ENCODE measurements at regions not wholly inside any gene's neighbourhood (a gene's known extent, or its start where the extent isn't known, plus 50 kb on each side); places are given as distances from the start of the nearest gene placed in this dataset.
A peak's percentile ranks its signal among the peaks of the same experiment; 100 is the strongest.

DNA sequence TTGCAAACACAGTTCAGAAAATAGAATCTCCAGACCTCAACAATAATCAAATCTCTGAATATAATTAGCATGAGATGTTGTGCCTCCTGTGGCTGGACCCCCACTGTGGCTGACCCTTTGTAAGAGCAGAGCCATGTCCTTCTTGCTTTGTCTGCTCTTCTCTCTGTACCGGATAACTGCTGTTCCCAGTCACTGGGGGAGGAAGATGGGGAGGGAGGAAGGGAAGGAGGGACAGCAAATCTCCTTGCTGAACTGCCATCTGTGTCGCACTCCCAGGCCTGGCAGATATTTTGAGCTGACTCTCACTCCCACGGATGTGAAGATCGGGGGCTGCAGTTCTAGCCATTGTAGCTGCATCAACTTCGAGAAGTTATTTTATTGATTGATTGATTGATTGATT, 319.0 kb upstream of the CXCR4 start:
- no peak overlapping the region for H3K27ac ChIP-seq
- intact Hi-C loops (cut with DNase I): no loop called here
- no peaks in the 10 kb centered on the region for H3K9me3 ChIP-seq
- no peak overlapping the region for H3K4me3 ChIP-seq (replicated peaks in 1 of 3)
- no peaks in the 10 kb centered on the region for H3K4me1 ChIP-seq
- no peaks in the 10 kb centered on the region for H3K36me3 ChIP-seq
- no peak for DNase-seq
- H3K27me3 ChIP-seq: no peaks in the 10 kb centered on the region
- 76 to 82% methylated on average over 5 of the region's 5 CpGs for WGBS, 2 donors
- TF ChIP-seq, protein P1, sequence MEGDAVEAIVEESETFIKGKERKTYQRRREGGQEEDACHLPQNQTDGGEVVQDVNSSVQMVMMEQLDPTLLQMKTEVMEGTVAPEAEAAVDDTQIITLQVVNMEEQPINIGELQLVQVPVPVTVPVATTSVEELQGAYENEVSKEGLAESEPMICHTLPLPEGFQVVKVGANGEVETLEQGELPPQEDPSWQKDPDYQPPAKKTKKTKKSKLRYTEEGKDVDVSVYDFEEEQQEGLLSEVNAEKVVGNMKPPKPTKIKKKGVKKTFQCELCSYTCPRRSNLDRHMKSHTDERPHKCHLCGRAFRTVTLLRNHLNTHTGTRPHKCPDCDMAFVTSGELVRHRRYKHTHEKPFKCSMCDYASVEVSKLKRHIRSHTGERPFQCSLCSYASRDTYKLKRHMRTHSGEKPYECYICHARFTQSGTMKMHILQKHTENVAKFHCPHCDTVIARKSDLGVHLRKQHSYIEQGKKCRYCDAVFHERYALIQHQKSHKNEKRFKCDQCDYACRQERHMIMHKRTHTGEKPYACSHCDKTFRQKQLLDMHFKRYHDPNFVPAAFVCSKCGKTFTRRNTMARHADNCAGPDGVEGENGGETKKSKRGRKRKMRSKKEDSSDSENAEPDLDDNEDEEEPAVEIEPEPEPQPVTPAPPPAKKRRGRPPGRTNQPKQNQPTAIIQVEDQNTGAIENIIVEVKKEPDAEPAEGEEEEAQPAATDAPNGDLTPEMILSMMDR (IDR thresholded peaks at IDR 0.05): no peak
- TF ChIP-seq POLR2A (IDR thresholded peaks at IDR 0.05): no peak

DNA sequence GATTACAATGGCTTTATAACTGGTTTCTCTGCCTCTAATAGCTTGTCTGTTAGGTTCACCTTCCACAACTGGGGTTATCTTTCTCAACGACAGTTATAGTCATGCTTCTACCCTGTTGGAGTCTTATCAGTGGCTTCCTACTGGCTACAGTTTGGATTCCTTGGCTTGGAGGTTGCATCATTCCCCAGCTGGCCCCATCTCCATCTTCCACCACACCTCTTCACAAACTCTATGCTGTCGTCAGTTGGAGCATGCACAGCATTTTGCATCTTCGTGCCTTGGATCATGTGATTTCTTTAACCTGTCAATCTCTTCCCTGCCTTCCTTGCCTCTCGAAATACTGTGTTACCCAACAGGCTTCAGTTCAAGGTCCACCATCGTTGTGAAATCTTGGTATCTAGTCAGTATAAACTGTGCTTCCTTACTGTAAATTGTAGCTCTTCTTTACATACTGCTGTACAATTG, 316.3 kb upstream of the CXCR4 start:
- Histone ChIP-seq H3K4me1 (no peaks in the 10 kb centered on the region), H3K27ac (no peak overlapping the region), H3K4me3 (replicated peaks in 1 of 3) (no peak overlapping the region), H3K27me3 (no peaks in the 10 kb centered on the region), H3K9me3 (no peaks in the 10 kb centered on the region), H3K36me3 (no peaks in the 10 kb centered on the region)
- DNase-seq: no peak
- no peak for TF ChIP-seq POLR2A (IDR thresholded peaks at IDR 0.05)
- TF ChIP-seq, protein P1 (IDR thresholded peaks at IDR 0.05): no peak
- intact Hi-C loops (cut with DNase I): no loop called here
- WGBS, 2 donors: 80 to 88% methylated on average over 5 of the region's 5 CpGs

DNA sequence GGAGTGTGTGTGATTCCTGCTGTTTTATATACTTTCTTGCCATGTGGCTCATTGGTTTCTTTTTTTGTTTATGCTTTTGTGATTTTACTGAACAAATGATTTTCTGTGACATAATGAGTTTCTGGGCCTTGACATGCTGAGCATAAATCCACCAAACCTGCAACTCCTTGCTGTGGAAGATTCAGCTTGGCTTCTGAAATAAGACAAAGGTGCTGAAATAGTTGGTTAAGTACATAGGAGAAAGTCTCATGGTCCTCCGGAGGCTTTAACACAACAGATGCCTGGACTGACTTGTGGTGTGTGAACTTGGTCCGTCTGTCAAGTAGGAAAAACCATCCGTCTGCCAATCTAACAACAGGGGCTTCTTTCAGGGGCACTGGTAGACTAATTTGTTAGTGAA, 315.3 kb upstream of the CXCR4 start:
- Histone ChIP-seq H3K27ac (no peak overlapping the region), H3K4me3 (replicated peaks in 1 of 3) (no peak overlapping the region), H3K27me3 (no peaks in the 10 kb centered on the region), H3K4me1 (no peaks in the 10 kb centered on the region), H3K36me3 (no peaks in the 10 kb centered on the region), H3K9me3 (no peaks in the 10 kb centered on the region)
- no peak for TF ChIP-seq POLR2A (IDR thresholded peaks at IDR 0.05)
- TF ChIP-seq, protein P1 (IDR thresholded peaks at IDR 0.05): no peak
- intact Hi-C loops (cut with DNase I): no loop called here
- WGBS, 2 donors: 71 to 81% methylated on average over 3 of the region's 3 CpGs
- no peak for DNase-seq

DNA sequence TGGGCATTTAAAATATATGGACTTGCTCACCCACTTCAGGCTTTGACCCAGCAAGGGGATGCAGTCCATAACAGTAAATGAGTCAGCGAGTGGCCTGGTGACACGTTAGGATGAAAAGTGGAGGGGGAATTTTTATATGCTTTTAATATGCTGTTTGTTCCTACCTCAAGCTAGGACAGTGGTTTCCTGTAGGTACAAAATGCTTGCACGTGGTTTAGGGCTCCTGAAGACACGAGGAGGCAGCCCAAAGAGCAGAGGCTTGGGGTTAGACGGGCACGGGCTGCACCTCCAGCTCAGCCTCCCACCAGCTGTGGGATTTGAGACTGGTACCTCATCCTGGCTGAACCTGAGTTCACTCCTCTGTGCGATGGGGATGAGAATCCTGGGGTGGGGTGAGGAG, 306.2 kb upstream of the CXCR4 start:
- H3K27ac ChIP-seq: no peak overlapping the region
- H3K27me3 ChIP-seq: no peaks in the 10 kb centered on the region
- no peak for DNase-seq
- H3K36me3 ChIP-seq: no peaks in the 10 kb centered on the region
- no peaks in the 10 kb centered on the region for H3K9me3 ChIP-seq
- WGBS, 2 donors: 55 to 68% methylated on average over 7 of the region's 7 CpGs
- H3K4me1 ChIP-seq: peaks cover 0 to 5% of the 10 kb centered on the region in 2 donors
- no peak for TF ChIP-seq POLR2A (IDR thresholded peaks at IDR 0.05)
- TF ChIP-seq, protein P1 (IDR thresholded peaks at IDR 0.05): no peak
- intact Hi-C loops (cut with DNase I): loop anchor here (5.0 kb wide), 1 partner anchor 1413 kb away; no protein-coding TSS in a partner anchor
- H3K4me3 ChIP-seq (replicated peaks in 1 of 3): no peak overlapping the region

DNA sequence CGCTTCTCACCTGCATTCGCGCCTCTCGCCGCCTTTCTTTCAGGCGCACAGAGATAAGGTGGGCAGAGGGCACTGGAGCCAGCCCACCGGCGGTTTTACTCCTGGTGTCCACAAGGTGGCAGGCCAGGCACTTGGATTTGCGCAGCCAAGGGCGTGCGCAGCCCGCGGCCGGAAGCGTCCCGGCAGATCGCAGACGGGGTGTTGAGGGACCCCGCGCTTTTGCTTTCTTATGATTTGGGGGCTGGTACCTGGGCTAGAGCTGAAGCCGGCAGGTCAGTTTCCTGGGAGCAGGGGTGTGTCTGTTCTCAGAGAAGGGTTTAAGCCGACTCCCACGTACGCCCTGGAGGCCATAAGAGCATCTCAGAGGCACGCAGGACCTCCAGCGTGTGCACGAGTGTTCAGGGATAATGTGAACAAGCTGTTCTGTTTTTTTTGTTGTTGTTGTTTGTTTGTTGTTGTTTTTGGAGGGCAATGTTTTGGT, 305.6 kb upstream of the CXCR4 start:
- no peaks in the 10 kb centered on the region for H3K9me3 ChIP-seq
- DNase-seq: peak; percentile 64 to 68
- H3K4me3 ChIP-seq (replicated peaks in 1 of 3): no peak overlapping the region
- H3K27ac ChIP-seq: no peak overlapping the region
- intact Hi-C loops (cut with DNase I): loop anchor here (5.0 kb wide), 1 partner anchor 1414 kb away; no protein-coding TSS in a partner anchor
- TF ChIP-seq POLR2A (IDR thresholded peaks at IDR 0.05): no peak
- TF ChIP-seq, protein P1 (IDR thresholded peaks at IDR 0.05): peak; percentile 57 to 86 (median 67)
- H3K4me1 ChIP-seq: peaks cover 0 to 5% of the 10 kb centered on the region in 2 donors
- no peaks in the 10 kb centered on the region for H3K36me3 ChIP-seq
- 4 to 5% methylated on average over 25 of the region's 27 CpGs for WGBS, 2 donors
- no peaks in the 10 kb centered on the region for H3K27me3 ChIP-seq

Measured in thyroid gland (tissue), 4 donors.